Mucosa of rectum (tissue), 2 donors: ENCODE measurements at regions not wholly inside any gene's neighbourhood (a gene's known extent, or its start where the extent isn't known, plus 50 kb on each side); places are given as distances from the start of the nearest gene placed in this dataset.

Experiments used
- H3K27ac ChIP-seq, 2 donors: one replicate each; pipeline ENCODE4 v1.7.0; 2013; ENCODE audit warnings: inconsistent platforms in 2 of 2, low read depth in 2 of 2, low read length in 2 of 2
- H3K27me3 ChIP-seq, 2 donors: one replicate each; pipeline ENCODE4 v1.7.0; 2013; ENCODE audit warnings: low read length in 2 of 2; ENCODE audit not compliant: control insufficient read depth in 2 of 2, insufficient read depth in 2 of 2
- H3K36me3 ChIP-seq, 2 donors: one replicate each; pipeline ENCODE4 v1.7.0; 2013; ENCODE audit warnings: low read length in 2 of 2; ENCODE audit not compliant: control insufficient read depth in 2 of 2, insufficient read depth in 2 of 2
- H3K4me1 ChIP-seq, 2 donors: one replicate each; pipeline ENCODE4 v1.7.0; 2013; ENCODE audit warnings: low read length in 2 of 2, mild to moderate bottlenecking in 1 of 2; ENCODE audit not compliant: control insufficient read depth in 2 of 2, insufficient read depth in 2 of 2
- H3K4me3 ChIP-seq, 2 donors: one replicate each; pipeline ENCODE4 v1.7.0; 2013; ENCODE audit warnings: low read length in 2 of 2
- H3K9ac ChIP-seq, 2 donors: one replicate each; pipeline ENCODE4 v1.7.0; 2013; ENCODE audit warnings: low read length in 2 of 2, low read depth in 1 of 2, mild to moderate bottlenecking in 1 of 2
- H3K9me3 ChIP-seq, 2 donors: one replicate each; pipeline ENCODE4 v1.7.0; 2013; ENCODE audit warnings: low read length in 2 of 2; ENCODE audit not compliant: control insufficient read depth in 2 of 2
- donor health status: healthy.
- donor health status: Normal muscosa, but diverticular disease.

- Histone ChIP-seq H3K9ac (no peak overlapping the region), H3K9me3 (no peaks in the 10 kb centered on the region), H3K36me3 (no peaks in the 10 kb centered on the region), H3K27me3 (no peaks in the 10 kb centered on the region), H3K27ac (no peak overlapping the region), H3K4me3 (no peak overlapping the region), H3K4me1 (no peaks in the 10 kb centered on the region)
Measured at GRCh38 chr4:38587106-38587505, 76.9 kb upstream of the KLF3 start.

GRCh38 chr4:38590046-38590445 is 74.0 kb upstream of the KLF3 start:
- Histone ChIP-seq H3K4me3 (no peak overlapping the region), H3K27ac (no peak overlapping the region), H3K9ac (no peak overlapping the region), H3K4me1 (no peaks in the 10 kb centered on the region), H3K27me3 (no peaks in the 10 kb centered on the region), H3K9me3 (no peaks in the 10 kb centered on the region), H3K36me3 (no peaks in the 10 kb centered on the region)

GRCh38 chr4:38591617-38592337 is 72.2 kb upstream of the KLF3 start:
- no peak overlapping the region for H3K9ac ChIP-seq
- H3K27me3 ChIP-seq: no peaks in the 10 kb centered on the region
- no peaks in the 10 kb centered on the region for H3K36me3 ChIP-seq
- H3K4me3 ChIP-seq: no peak overlapping the region
- H3K27ac ChIP-seq: no peak overlapping the region
- no peaks in the 10 kb centered on the region for H3K4me1 ChIP-seq
- no peaks in the 10 kb centered on the region for H3K9me3 ChIP-seq

GRCh38 chr4:38598489-38598888 is 65.5 kb upstream of the KLF3 start:
- Histone ChIP-seq H3K27me3 (no peaks in the 10 kb centered on the region), H3K27ac (no peak overlapping the region), H3K4me3 (no peak overlapping the region), H3K9me3 (no peaks in the 10 kb centered on the region), H3K4me1 (peaks cover 0 to 2% of the 10 kb centered on the region in 2 donors), H3K36me3 (no peaks in the 10 kb centered on the region), H3K9ac (no peak overlapping the region)

GRCh38 chr4:38600575-38600974 is 63.4 kb upstream of the KLF3 start:
- H3K36me3 ChIP-seq: no peaks in the 10 kb centered on the region
- H3K27me3 ChIP-seq: no peaks in the 10 kb centered on the region
- H3K9ac ChIP-seq: no peak overlapping the region
- peaks cover 0 to 8% of the 10 kb centered on the region in 2 donors for H3K4me1 ChIP-seq
- no peak overlapping the region for H3K27ac ChIP-seq
- H3K9me3 ChIP-seq: no peaks in the 10 kb centered on the region
- no peak overlapping the region for H3K4me3 ChIP-seq

DNA sequence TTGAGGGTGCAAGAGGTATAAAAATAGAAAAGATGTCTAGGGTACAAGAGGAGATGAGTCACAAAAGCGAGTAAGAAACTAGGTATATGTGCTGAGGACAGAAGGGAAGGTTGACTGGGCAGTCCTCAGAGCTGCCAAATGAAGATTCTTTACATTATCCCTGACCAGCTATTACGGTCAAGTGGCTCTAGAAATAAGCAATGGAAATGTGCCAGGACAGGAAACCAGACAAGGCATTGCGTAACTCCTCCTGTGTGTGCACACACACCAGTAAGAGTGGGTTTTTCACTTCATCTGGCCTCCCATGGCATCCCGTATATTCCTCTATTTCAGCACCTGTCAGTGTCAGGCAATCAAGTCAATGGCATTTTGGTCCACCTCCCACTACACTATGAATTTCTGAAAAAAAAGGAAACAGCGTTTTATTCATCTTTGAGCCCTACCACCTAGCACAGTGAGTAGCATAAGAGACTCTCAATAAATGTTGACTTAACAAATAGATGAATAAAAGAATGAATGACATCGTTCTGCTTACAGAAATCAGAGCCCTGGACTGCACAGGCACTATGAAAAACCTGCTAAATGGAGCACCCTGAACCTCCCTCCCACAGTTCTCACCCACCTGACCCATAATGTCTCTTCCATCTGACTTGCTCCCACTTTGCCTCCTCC is 62.6 kb upstream of the KLF3 start:
- Histone ChIP-seq H3K9ac (no peak overlapping the region), H3K36me3 (no peaks in the 10 kb centered on the region), H3K4me3 (no peak overlapping the region), H3K27ac (no peak overlapping the region), H3K9me3 (no peaks in the 10 kb centered on the region), H3K27me3 (no peaks in the 10 kb centered on the region), H3K4me1 (peaks cover 5 to 16% of the 10 kb centered on the region in 2 donors)

DNA sequence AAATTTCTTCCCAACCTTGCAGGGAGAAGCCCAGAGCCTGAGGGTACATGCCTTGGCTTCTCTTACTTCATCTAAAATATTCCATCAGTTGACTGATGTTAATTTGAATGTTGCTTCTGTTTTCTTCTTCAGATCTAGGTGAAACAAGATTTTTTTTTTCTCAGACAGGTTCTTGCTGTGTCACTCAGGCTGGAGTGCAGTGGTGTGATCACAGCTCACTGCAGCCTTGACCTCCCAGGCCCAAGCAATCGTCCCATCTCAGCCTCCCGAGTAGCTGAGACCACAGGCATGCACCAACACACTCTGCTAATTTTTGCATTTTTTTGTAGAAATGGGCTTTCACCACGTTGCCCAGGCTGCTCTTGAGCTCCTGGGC is 62.1 kb upstream of the KLF3 start:
- H3K27me3 ChIP-seq: no peaks in the 10 kb centered on the region
- H3K4me1 ChIP-seq: peaks cover 5 to 18% of the 10 kb centered on the region in 2 donors
- H3K9me3 ChIP-seq: no peaks in the 10 kb centered on the region
- H3K9ac ChIP-seq: no peak overlapping the region
- no peaks in the 10 kb centered on the region for H3K36me3 ChIP-seq
- H3K27ac ChIP-seq: no peak overlapping the region
- no peak overlapping the region for H3K4me3 ChIP-seq

DNA sequence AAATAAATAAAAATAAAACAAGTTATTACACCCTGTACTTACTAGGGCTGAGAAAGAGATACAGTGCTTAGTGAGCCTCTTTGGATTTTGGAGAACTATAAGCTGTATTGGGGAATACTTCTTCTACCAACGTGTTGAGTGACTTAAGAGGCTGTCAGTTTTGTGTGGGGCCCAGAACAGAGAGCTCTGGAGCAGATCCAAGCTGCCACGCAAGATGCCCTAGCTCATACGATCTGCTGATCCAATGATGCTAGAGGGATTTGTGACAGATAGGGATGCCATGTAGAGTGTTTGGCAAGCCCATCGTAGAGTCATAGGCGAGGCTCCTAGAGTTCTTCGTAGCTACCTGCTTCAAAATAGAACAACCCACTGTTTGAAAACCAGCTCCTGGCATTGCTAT is 60.3 kb upstream of the KLF3 start:
- Histone ChIP-seq H3K4me1 (peaks cover 5 to 18% of the 10 kb centered on the region in 2 donors), H3K36me3 (no peaks in the 10 kb centered on the region), H3K9ac (no peak overlapping the region), H3K9me3 (no peaks in the 10 kb centered on the region), H3K27me3 (no peaks in the 10 kb centered on the region), H3K27ac (no peak overlapping the region), H3K4me3 (no peak overlapping the region)

GRCh38 chr4:38605181-38605752 is 58.7 kb upstream of the KLF3 start:
- Histone ChIP-seq H3K4me3 (no peak overlapping the region), H3K9me3 (no peaks in the 10 kb centered on the region), H3K4me1 (peaks cover 9 to 25% of the 10 kb centered on the region in 2 donors), H3K27me3 (no peaks in the 10 kb centered on the region), H3K27ac (peak overlapping the region; percentile 48 to 54), H3K36me3 (no peaks in the 10 kb centered on the region), H3K9ac (peak overlapping the region in 1 of 2 donors; percentile 0)

DNA sequence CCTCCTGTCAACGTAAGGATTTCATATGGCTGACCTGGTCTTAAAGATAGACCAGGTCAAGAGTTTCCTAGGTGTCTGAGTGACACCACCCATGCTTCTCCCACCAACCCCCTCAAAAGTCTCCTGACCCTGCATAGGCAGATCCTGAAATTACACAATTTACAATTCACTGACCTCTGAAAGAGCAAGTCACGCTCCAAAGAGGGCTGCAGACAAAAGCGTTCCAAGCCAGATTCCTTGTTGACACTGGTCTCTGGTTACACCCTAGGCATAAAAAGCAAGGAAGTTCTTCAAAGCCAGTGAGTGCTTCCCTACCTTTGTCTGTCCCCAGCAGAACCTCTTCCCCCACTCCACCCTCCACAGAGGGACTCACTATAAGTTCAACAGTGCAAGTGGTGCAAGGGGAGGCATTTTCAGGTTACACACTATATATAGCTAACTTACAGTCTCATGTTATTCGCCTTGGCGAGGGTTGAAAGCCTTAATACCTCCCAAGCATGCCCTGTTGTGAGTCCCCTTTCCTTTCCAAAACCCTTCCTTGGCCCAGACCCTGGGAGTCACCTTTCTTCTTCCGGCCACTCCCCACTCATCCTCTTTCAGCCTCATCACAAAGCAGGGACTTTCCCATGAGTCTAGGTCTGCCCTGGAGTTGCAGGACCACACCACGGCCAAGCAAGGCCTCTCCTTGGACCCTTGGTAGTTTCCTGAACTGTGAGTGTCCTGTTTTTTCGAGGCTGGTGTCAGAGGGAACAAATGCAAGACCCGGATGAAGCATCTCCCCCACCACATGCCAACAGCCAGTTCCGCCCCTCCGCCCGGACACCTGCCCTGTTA is 58.0 kb upstream of the KLF3 start:
- Histone ChIP-seq H3K9ac (peak overlapping the region in 1 of 2 donors; percentile 0), H3K36me3 (no peaks in the 10 kb centered on the region)

More for the DNA sequence above, 58.0 kb upstream of the KLF3 start:
- Histone ChIP-seq H3K4me3 (no peak overlapping the region), H3K9me3 (no peaks in the 10 kb centered on the region), H3K27me3 (no peaks in the 10 kb centered on the region), H3K27ac (peak overlapping the region; percentile 48 to 54), H3K4me1 (peaks cover 11 to 28% of the 10 kb centered on the region in 2 donors)
